ENCODE measurements at regions not wholly inside any gene's neighbourhood (a gene's known extent, or its start where the extent isn't known, plus 50 kb on each side); places are given as distances from the start of the nearest gene placed in this dataset.

DNA sequence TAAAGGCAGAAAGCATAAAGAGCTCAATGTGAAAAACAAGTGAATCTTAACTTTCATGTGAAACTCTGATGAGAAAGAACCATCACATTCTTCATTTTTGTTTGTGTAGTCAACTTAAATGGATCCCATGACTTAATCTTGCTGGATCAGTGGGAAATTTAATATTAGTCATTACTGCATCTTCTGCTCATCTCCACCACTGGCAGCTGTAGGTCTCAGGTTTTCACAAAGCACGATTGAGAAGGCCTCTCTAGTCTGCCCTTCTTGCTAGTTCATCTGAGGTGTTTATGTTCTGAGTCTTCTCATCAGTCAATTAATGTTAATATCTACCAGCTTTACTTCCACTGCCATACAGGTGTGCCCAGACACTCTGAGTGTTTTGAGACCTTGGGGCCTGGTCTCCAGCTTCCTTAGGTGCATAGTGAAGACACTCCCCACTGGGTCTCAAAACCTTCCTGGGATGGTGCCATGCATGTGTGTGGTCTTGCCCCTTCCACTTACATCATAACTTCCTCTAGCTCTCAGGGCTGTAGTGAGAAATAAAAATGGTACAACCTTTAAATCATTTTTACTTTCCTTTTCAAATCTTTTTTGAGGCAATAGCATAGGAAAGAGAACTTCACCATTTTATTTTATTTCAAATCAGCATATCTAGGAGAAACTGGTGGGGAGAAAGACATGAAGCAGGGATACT, 421.6 kb upstream of the CBLB start:
- no peak overlapping the region for H3K4me2 ChIP-seq (ENCODE audit: low read length)
- no peak overlapping the region for H3K4me3 ChIP-seq (ENCODE audit: low read length)
- H4K20me1 ChIP-seq (ENCODE audit: insufficient read depth, low read length), result no peaks in the 10 kb centered on the region
- no peak overlapping the region for H3K27ac ChIP-seq (ENCODE audit: low read length)
- H3K9ac ChIP-seq (ENCODE audit: low read length), result no peak overlapping the region
- no peaks in the 10 kb centered on the region for H3K27me3 ChIP-seq (ENCODE audit: low read depth, low read length)
- TF ChIP-seq EZH2phosphoT487 (IDR thresholded peaks at IDR 0.05; ENCODE audit: low read depth), result no peak
- TF ChIP-seq, protein P1, sequence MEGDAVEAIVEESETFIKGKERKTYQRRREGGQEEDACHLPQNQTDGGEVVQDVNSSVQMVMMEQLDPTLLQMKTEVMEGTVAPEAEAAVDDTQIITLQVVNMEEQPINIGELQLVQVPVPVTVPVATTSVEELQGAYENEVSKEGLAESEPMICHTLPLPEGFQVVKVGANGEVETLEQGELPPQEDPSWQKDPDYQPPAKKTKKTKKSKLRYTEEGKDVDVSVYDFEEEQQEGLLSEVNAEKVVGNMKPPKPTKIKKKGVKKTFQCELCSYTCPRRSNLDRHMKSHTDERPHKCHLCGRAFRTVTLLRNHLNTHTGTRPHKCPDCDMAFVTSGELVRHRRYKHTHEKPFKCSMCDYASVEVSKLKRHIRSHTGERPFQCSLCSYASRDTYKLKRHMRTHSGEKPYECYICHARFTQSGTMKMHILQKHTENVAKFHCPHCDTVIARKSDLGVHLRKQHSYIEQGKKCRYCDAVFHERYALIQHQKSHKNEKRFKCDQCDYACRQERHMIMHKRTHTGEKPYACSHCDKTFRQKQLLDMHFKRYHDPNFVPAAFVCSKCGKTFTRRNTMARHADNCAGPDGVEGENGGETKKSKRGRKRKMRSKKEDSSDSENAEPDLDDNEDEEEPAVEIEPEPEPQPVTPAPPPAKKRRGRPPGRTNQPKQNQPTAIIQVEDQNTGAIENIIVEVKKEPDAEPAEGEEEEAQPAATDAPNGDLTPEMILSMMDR (IDR thresholded peaks at IDR 0.05; ENCODE audit: low read depth, low read length), result no peak
- H2AFZ ChIP-seq (ENCODE audit: low read depth, low read length), result no peak overlapping the region
- H3K9me3 ChIP-seq (ENCODE audit: insufficient read depth, low read length), result no peaks in the 10 kb centered on the region
- no peaks in the 10 kb centered on the region for H3K79me2 ChIP-seq (ENCODE audit: low read length)
- no peaks in the 10 kb centered on the region for H3K36me3 ChIP-seq (replicated peaks; ENCODE audit: low read depth, low read length)
- H3K4me1 ChIP-seq (ENCODE audit: low read length), result no peaks in the 10 kb centered on the region

DNA sequence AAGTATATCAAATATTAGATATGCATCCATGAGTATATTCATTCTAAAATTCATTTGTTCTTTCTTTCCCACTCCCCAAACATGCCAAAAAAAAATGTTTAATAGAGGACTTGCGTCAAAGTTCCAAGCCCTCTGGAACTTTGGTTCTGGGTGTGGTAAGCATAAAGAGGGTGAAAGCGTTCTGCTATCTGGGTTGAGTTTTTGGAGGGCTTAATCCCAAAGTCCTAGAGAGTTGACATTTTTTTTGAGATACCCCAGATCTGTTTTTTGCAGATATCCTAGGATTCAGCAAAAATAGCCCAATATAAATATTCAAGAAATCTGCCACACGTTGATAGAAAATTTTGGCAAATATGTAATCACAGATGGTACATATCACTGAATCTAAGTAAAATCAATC, 424.3 kb upstream of the CBLB start:
- H3K9ac ChIP-seq (ENCODE audit: low read length), result no peak overlapping the region
- no peak overlapping the region for H2AFZ ChIP-seq (ENCODE audit: low read depth, low read length)
- H3K4me1 ChIP-seq (ENCODE audit: low read length), result peaks cover 14% of the 10 kb centered on the region
- H3K9me3 ChIP-seq (ENCODE audit: insufficient read depth, low read length), result no peaks in the 10 kb centered on the region
- no peaks in the 10 kb centered on the region for H3K36me3 ChIP-seq (replicated peaks; ENCODE audit: low read depth, low read length)
- no peaks in the 10 kb centered on the region for H4K20me1 ChIP-seq (ENCODE audit: insufficient read depth, low read length)
- no peak overlapping the region for H3K4me2 ChIP-seq (ENCODE audit: low read length)
- TF ChIP-seq EZH2phosphoT487 (IDR thresholded peaks at IDR 0.05; ENCODE audit: low read depth), result no peak
- TF ChIP-seq, protein P1 (IDR thresholded peaks at IDR 0.05; ENCODE audit: low read depth, low read length), result no peak
- no peaks in the 10 kb centered on the region for H3K79me2 ChIP-seq (ENCODE audit: low read length)
- H3K4me3 ChIP-seq (ENCODE audit: low read length), result no peak overlapping the region
- H3K27ac ChIP-seq (ENCODE audit: low read length), result no peak overlapping the region
- H3K27me3 ChIP-seq (ENCODE audit: low read depth, low read length), result no peaks in the 10 kb centered on the region

DNA sequence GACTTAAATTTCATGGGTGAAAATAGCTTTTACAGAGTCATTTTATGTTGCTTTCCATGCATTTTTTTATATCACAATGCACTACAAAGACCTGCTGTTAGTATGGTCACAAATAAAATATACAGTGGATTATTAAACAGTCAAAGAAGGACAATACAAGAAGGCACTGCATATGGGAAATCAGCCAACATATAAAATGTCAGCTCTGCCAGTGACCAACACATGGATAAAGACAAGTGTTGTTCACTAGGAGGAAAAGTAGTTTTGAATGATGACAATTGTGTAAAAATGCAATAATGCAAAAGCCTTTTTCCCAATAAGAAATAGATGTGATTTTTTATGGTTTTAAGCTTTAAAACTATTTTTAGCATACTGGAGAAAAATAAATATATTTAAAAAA, 425.3 kb upstream of the CBLB start:
- H3K9ac ChIP-seq (ENCODE audit: low read length), result no peak overlapping the region
- H3K4me2 ChIP-seq (ENCODE audit: low read length), result no peak overlapping the region
- no peak for TF ChIP-seq EZH2phosphoT487 (IDR thresholded peaks at IDR 0.05; ENCODE audit: low read depth)
- TF ChIP-seq, protein P1 (IDR thresholded peaks at IDR 0.05; ENCODE audit: low read depth, low read length), result no peak
- H3K9me3 ChIP-seq (ENCODE audit: insufficient read depth, low read length), result no peaks in the 10 kb centered on the region
- no peaks in the 10 kb centered on the region for H3K36me3 ChIP-seq (replicated peaks; ENCODE audit: low read depth, low read length)
- H3K27ac ChIP-seq (ENCODE audit: low read length), result no peak overlapping the region
- no peaks in the 10 kb centered on the region for H3K79me2 ChIP-seq (ENCODE audit: low read length)
- H3K4me1 ChIP-seq (ENCODE audit: low read length), result peaks cover 23% of the 10 kb centered on the region
- no peak overlapping the region for H3K4me3 ChIP-seq (ENCODE audit: low read length)
- no peaks in the 10 kb centered on the region for H4K20me1 ChIP-seq (ENCODE audit: insufficient read depth, low read length)
- H2AFZ ChIP-seq (ENCODE audit: low read depth, low read length), result no peak overlapping the region
- no peaks in the 10 kb centered on the region for H3K27me3 ChIP-seq (ENCODE audit: low read depth, low read length)

DNA sequence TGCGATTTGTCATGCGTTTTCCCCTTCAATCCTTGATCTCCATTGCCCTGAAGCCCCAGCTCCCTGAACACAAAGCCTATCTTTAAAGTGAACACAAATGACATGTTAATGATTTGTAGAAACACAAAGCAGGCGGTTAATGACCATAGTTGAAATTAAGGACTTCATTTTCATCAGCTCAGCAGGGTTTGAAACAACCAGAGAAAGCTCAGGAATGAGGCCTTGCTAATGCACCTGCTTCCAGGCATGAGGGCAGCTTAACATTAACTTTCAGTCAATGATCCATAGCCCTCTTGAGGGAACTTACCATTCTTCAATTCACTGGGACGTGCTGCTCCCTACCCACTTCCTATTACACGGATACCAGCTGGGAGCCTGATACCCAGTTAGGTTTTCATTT, 427.2 kb upstream of the CBLB start:
- H3K9ac ChIP-seq (ENCODE audit: low read length), result no peak overlapping the region
- no peaks in the 10 kb centered on the region for H4K20me1 ChIP-seq (ENCODE audit: insufficient read depth, low read length)
- no peak overlapping the region for H2AFZ ChIP-seq (ENCODE audit: low read depth, low read length)
- H3K27ac ChIP-seq (ENCODE audit: low read length), result no peak overlapping the region
- H3K4me3 ChIP-seq (ENCODE audit: low read length), result no peak overlapping the region
- TF ChIP-seq EZH2phosphoT487 (IDR thresholded peaks at IDR 0.05; ENCODE audit: low read depth), result no peak
- TF ChIP-seq, protein P1 (IDR thresholded peaks at IDR 0.05; ENCODE audit: low read depth, low read length), result no peak
- peaks cover 10% of the 10 kb centered on the region; the same call in 1 of the 2 replicates for H3K27me3 ChIP-seq (ENCODE audit: low read depth, low read length)
- H3K36me3 ChIP-seq (replicated peaks; ENCODE audit: low read depth, low read length), result no peaks in the 10 kb centered on the region
- H3K4me1 ChIP-seq (ENCODE audit: low read length), result peaks cover 42% of the 10 kb centered on the region
- no peaks in the 10 kb centered on the region for H3K79me2 ChIP-seq (ENCODE audit: low read length)
- H3K4me2 ChIP-seq (ENCODE audit: low read length), result no peak overlapping the region
- no peaks in the 10 kb centered on the region for H3K9me3 ChIP-seq (ENCODE audit: insufficient read depth, low read length)
